Cardiac muscle cell (in vitro differentiated cells and primary cell): ENCODE measurements at regions not wholly inside any gene's neighbourhood (a gene's known extent, or its start where the extent isn't known, plus 50 kb on each side); places are given as distances from the start of the nearest gene placed in this dataset.

Source experiments
- DNase-seq, 2 donors: peaks; one replicate each; pipeline versions ENCODE4 v3.0.0 to v3.0.0-alpha.2; 2010 to 2017; ENCODE audit warnings: low read depth in 1 of 2, low spot score in 1 of 2
- H3K27ac ChIP-seq: fragments of 200-600 bp; sonication (generic); 2 replicates; pipeline ENCODE4 v1.5.1; 2016
- H3K27me3 ChIP-seq: fragments of 200-600 bp; sonication (generic); 2 replicates; pipeline ENCODE4 v1.6.0; 2016; ENCODE audit warnings: control low read depth
- H3K36me3 ChIP-seq: fragments of 200-600 bp; sonication (generic); 2 replicates; pipeline ENCODE4 v1.5.1; 2016; ENCODE audit warnings: control low read depth
- H3K4me1 ChIP-seq: fragments of 200-600 bp; sonication (generic); 2 replicates; pipeline ENCODE4 v1.8.1; 2017; ENCODE audit warnings: low read depth, mild to moderate bottlenecking, mixed run types
- H3K4me3 ChIP-seq: fragments of 200-600 bp; sonication (generic); 2 replicates; pipeline ENCODE4 v1.5.1; 2016; ENCODE audit warnings: mild to moderate bottlenecking
- H3K9me3 ChIP-seq: fragments of 200-600 bp; sonication (generic); 2 replicates; pipeline ENCODE4 v1.5.1; 2017; ENCODE audit warnings: low read depth, mild to moderate bottlenecking, control low read depth
- TF ChIP-seq, protein P1 (sequence below): IDR thresholded peaks from 2 replicates; pipeline ENCODE4 v1.5.1; 2012; ENCODE audit warnings: low read depth, mild to moderate bottlenecking, low read length

DNA sequence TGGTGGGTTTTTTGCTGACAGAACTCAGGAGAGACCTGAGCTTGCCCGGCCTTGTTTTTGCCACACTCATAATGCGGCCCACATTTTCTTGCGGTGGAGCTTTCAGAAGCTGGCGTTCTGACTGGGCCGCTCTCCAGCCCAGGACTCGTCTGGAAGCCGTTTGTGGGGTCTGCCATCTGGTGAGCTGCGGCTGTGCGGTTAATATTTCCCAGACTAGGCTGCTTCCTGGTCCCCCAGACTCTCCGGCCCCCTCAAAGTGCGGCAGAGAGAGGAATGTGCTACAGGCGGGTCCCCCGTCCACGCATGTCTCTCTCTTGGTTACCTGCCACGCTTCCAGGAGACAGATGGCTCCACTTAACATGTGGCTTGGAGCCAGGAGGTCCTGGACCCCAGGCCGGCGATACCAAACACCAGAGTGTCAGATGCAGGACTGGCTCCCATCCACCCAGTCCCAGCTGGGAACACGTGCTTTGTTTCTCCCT, 128.9 kb upstream of the PMEPA1 start:
- Histone ChIP-seq H3K27me3 (no peaks in the 10 kb centered on the region), H3K4me3 (no peak overlapping the region), H3K4me1 (no peaks in the 10 kb centered on the region), H3K27ac (no peak overlapping the region), H3K9me3 (no peaks in the 10 kb centered on the region), H3K36me3 (no peaks in the 10 kb centered on the region)
- DNase-seq: peak in 1 of 2 donors; percentile 18
- TF ChIP-seq, protein P1, sequence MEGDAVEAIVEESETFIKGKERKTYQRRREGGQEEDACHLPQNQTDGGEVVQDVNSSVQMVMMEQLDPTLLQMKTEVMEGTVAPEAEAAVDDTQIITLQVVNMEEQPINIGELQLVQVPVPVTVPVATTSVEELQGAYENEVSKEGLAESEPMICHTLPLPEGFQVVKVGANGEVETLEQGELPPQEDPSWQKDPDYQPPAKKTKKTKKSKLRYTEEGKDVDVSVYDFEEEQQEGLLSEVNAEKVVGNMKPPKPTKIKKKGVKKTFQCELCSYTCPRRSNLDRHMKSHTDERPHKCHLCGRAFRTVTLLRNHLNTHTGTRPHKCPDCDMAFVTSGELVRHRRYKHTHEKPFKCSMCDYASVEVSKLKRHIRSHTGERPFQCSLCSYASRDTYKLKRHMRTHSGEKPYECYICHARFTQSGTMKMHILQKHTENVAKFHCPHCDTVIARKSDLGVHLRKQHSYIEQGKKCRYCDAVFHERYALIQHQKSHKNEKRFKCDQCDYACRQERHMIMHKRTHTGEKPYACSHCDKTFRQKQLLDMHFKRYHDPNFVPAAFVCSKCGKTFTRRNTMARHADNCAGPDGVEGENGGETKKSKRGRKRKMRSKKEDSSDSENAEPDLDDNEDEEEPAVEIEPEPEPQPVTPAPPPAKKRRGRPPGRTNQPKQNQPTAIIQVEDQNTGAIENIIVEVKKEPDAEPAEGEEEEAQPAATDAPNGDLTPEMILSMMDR: no peak

DNA sequence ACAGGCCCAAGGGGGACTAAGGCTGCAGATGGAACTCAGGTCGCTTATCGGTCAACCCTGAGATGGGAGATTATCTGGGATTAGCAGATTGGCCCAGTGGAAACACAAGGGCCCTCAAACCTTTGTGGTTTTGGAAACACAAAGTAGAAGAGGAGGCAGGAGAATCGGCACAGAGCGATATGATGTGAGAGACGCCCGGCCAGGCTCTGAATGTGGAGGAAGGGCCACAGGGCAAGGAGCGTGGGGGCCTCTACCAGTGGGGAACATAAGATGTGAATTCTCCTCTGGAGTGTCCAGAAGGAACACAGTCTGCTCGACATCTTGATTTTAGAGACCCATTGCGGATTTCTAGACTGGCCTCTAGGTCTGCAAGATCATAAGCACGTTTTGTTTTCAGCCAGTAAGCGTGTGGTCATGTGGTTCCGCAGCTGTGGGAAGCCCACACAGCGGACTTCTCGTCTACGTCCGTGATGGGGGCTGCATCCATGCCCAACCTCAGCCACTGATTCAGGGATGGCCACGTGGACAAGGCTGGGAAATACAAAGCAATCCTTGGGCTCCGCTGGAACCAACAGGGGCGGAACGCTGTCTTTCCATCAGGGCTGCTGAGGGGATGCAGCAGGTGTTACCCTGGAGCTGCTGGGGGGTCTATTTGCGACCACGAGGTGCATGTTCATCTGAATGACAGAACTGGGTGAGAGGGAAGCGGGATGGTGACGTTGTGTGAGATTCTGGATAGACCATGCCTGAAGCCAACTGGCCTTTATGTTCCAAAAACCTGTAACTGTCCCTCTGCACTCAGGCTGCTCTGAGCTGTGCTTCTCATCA, 127.6 kb upstream of the PMEPA1 start:
- no peaks in the 10 kb centered on the region for H3K36me3 ChIP-seq
- H3K4me3 ChIP-seq: no peak overlapping the region
- H3K9me3 ChIP-seq: no peaks in the 10 kb centered on the region
- no peaks in the 10 kb centered on the region for H3K4me1 ChIP-seq
- peaks cover 4% of the 10 kb centered on the region for H3K27me3 ChIP-seq
- H3K27ac ChIP-seq: no peak overlapping the region
- DNase-seq: no peak
- TF ChIP-seq, protein P1: no peak

GRCh38 chr20:57835588-57836455, 126.0 kb upstream of the PMEPA1 start:
- H3K36me3 ChIP-seq: no peaks in the 10 kb centered on the region
- TF ChIP-seq, protein P1: no peak
- peaks cover 7% of the 10 kb centered on the region for H3K4me1 ChIP-seq
- no peak for DNase-seq
- H3K27ac ChIP-seq: no peak overlapping the region
- no peak overlapping the region for H3K4me3 ChIP-seq
- H3K9me3 ChIP-seq: no peaks in the 10 kb centered on the region
- peaks cover 4% of the 10 kb centered on the region for H3K27me3 ChIP-seq

- DNase-seq: no peak
Observed at GRCh38 chr20:57835074-57835452, 125.2 kb upstream of the PMEPA1 start.

More at GRCh38 chr20:57835074-57835452, 125.2 kb upstream of the PMEPA1 start:
- H3K9me3 ChIP-seq: no peaks in the 10 kb centered on the region
- H3K4me3 ChIP-seq: no peak overlapping the region
- no peaks in the 10 kb centered on the region for H3K36me3 ChIP-seq
- TF ChIP-seq, protein P1: no peak
- H3K4me1 ChIP-seq: peaks cover 7% of the 10 kb centered on the region
- no peak overlapping the region for H3K27ac ChIP-seq
- H3K27me3 ChIP-seq: peaks cover 4% of the 10 kb centered on the region
